H1 (cell line): ENCODE measurements at regions not wholly inside any gene's neighbourhood (a gene's known extent, or its start where the extent isn't known, plus 50 kb on each side); places are given as distances from the start of the nearest gene placed in this dataset.

ENCODE experiments used
- CTCF ChIA-PET: fragments of 300-600 bp; sonication (Branson Sonifier 250); formaldehyde crosslinking; loops from one replicate; lab custom pipeline; 2021; ENCODE audit not compliant: partially characterized antibody; lab: Charles Lee
- POLR2A ChIA-PET: fragments of 300-600 bp; sonication (Branson Sonifier 250); formaldehyde crosslinking; loops from one replicate; lab custom pipeline; 2021; ENCODE audit warnings: inconsistent platforms; ENCODE audit not compliant: partially characterized antibody; lab: Charles Lee
- DNase-seq, 2 experiments: peaks; one replicate each; pipeline versions ENCODE4 v3.0.0 to v3.0.0-alpha.2; 2010 to 2022; ENCODE audit warnings: low spot score in 2 of 2, low read depth in 1 of 2, mixed read lengths in 1 of 2
- FAIRE-seq: peaks from 2 replicates; lab custom pipeline; 2011; peaks lifted over from hg19 to GRCh38; lab: Jason Lieb, UNC
- H2AFZ ChIP-seq: 2 replicates; pipeline ENCODE4 v1.8.1; 2012; ENCODE audit warnings: low read length, inconsistent platforms
- H2AK5ac ChIP-seq: 2 replicates; pipeline ENCODE4 v1.6.1; 2013; ENCODE audit warnings: low read depth, low read length
- H2BK120ac ChIP-seq: replicated peaks from 2 replicates; pipeline ENCODE3; 2013; ENCODE audit warnings: low read depth, low read length, inconsistent platforms
- H2BK12ac ChIP-seq: 2 replicates; pipeline ENCODE4 v1.6.1; 2013; ENCODE audit warnings: low read depth, low read length
- H2BK15ac ChIP-seq: 2 replicates; pipeline ENCODE4 v1.6.1; 2013; ENCODE audit warnings: low read length
- H2BK20ac ChIP-seq: 2 replicates; pipeline ENCODE4 v1.6.1; 2013; ENCODE audit warnings: low read length
- H2BK5ac ChIP-seq: 2 replicates; pipeline ENCODE4 v1.6.1; 2013; ENCODE audit warnings: low read depth, low read length
- H3K14ac ChIP-seq: 2 replicates; pipeline ENCODE4 v1.6.1; 2013; ENCODE audit warnings: inconsistent platforms; ENCODE audit not compliant: insufficient read length
- H3K18ac ChIP-seq: 2 replicates; pipeline ENCODE4 v1.6.1; 2013; ENCODE audit warnings: low read length; ENCODE audit errors: extremely low read depth
- H3K23ac ChIP-seq: 2 replicates; pipeline ENCODE4 v1.6.1; 2013; ENCODE audit warnings: inconsistent platforms; ENCODE audit not compliant: insufficient read length
- H3K23me2 ChIP-seq: 2 replicates; pipeline ENCODE4 v1.6.1; 2013; ENCODE audit warnings: low read depth, low read length
- H3K27ac ChIP-seq: 2 replicates; pipeline ENCODE4 v1.6.1; 2011; ENCODE audit warnings: low read depth, low read length, inconsistent platforms
- H3K27me3 ChIP-seq, 4 experiments: replicated peaks in 1 of 4; 1 replicate in 1 of 4; 2 replicates in 3 of 4; pipeline versions ENCODE4 v1.6.1 to v1.8.1; 2011 to 2013; ENCODE audit warnings: low read length in 3 of 4, mild to moderate bottlenecking in 3 of 4, inconsistent platforms in 2 of 4, mixed read lengths in 2 of 4, moderate library complexity in 1 of 4; ENCODE audit not compliant: control insufficient read depth in 3 of 4, insufficient read depth in 3 of 4; ENCODE audit errors: extremely low read depth in 1 of 4
- H3K36me3 ChIP-seq, 4 experiments: 2 replicates each; pipeline versions ENCODE4 v1.6.1 to v1.8.1; 2011 to 2013; ENCODE audit warnings: mild to moderate bottlenecking in 4 of 4, low read length in 3 of 4, moderate library complexity in 2 of 4, control low read depth in 1 of 4, inconsistent platforms in 1 of 4; ENCODE audit not compliant: insufficient read depth in 4 of 4, control insufficient read depth in 2 of 4
- H3K4ac ChIP-seq: replicated peaks from 2 replicates; pipeline ENCODE3; 2013; ENCODE audit warnings: low read length, low read depth, mixed read lengths, inconsistent platforms; ENCODE audit not compliant: insufficient read length
- H3K4me1 ChIP-seq, 4 experiments: replicated peaks in 1 of 4; 1 replicate in 1 of 4; 2 replicates in 3 of 4; pipeline versions ENCODE4 v1.6.1 to v1.8.1; 2011 to 2013; ENCODE audit warnings: low read length in 3 of 4, inconsistent platforms in 2 of 4, mixed read lengths in 1 of 4; ENCODE audit not compliant: insufficient read depth in 4 of 4, control insufficient read depth in 3 of 4
- H3K4me2 ChIP-seq, 2 experiments: 2 replicates each; pipeline versions ENCODE4 v1.6.1 to v1.8.1; 2011 to 2013; ENCODE audit warnings: low read depth in 2 of 2, low read length in 2 of 2, control low read depth in 1 of 2, inconsistent platforms in 1 of 2, mild to moderate bottlenecking in 1 of 2; ENCODE audit not compliant: insufficient read depth in 1 of 2
- H3K4me3 ChIP-seq, 4 experiments: fragments of 200-600, 300-600 bp in 1 of 4; sonication (generic), shearing (Covaris generic), sonication (Bioruptor Twin) in 1 of 4; 2 replicates each; pipeline versions ENCODE4 v1.5.1 to v1.8.1; 2011 to 2016; ENCODE audit warnings: low read length in 4 of 4, low read depth in 3 of 4, control low read depth in 2 of 4, inconsistent platforms in 2 of 4, mild to moderate bottlenecking in 2 of 4, mixed read lengths in 1 of 4, moderate library complexity in 1 of 4; ENCODE audit not compliant: insufficient read depth in 2 of 4; ENCODE audit errors: extremely low read depth in 1 of 4
- H3K56ac ChIP-seq: replicated peaks from 2 replicates; pipeline ENCODE3; 2013; ENCODE audit warnings: low read depth, mild to moderate bottlenecking, mixed read lengths, low read length, inconsistent platforms; ENCODE audit not compliant: insufficient read length
- H3K79me1 ChIP-seq: 2 replicates; pipeline ENCODE4 v1.6.1; 2013; ENCODE audit warnings: low read depth, low read length, control low read depth
- H3K79me2 ChIP-seq, 2 experiments: 2 replicates each; pipeline versions ENCODE4 v1.6.1 to v1.8.1; 2012 to 2013; ENCODE audit warnings: low read length in 2 of 2, mild to moderate bottlenecking in 2 of 2, inconsistent platforms in 1 of 2; ENCODE audit not compliant: insufficient read depth in 2 of 2, control insufficient read depth in 1 of 2
- H3K9ac ChIP-seq, 4 experiments: replicated peaks in 1 of 4; 1 replicate in 1 of 4; 2 replicates in 3 of 4; pipeline versions ENCODE4 v1.6.1 to v1.8.1; 2011 to 2013; ENCODE audit warnings: low read depth in 3 of 4, low read length in 3 of 4, control low read depth in 2 of 4, mild to moderate bottlenecking in 2 of 4, moderate library complexity in 2 of 4, inconsistent platforms in 1 of 4; ENCODE audit errors: extremely low read depth in 1 of 4
- H3K9me3 ChIP-seq, 2 experiments: 2 replicates each; pipeline versions ENCODE4 v1.6.1 to v1.8.1; 2012 to 2013; ENCODE audit warnings: mild to moderate bottlenecking in 2 of 2, moderate library complexity in 2 of 2, control low read depth in 1 of 2, inconsistent platforms in 1 of 2, low read depth in 1 of 2, low read length in 1 of 2, mixed read lengths in 1 of 2; ENCODE audit not compliant: insufficient read depth in 2 of 2
- H4K20me1 ChIP-seq, 2 experiments: replicated peaks in 1 of 2; 2 replicates each; pipeline versions ENCODE3 to v1.8.1; 2011 to 2013; ENCODE audit warnings: inconsistent platforms in 2 of 2, low read length in 2 of 2, mild to moderate bottlenecking in 1 of 2; ENCODE audit not compliant: insufficient read depth in 2 of 2, control insufficient read depth in 1 of 2
- H4K5ac ChIP-seq: 2 replicates; pipeline ENCODE4 v1.6.1; 2013; ENCODE audit warnings: low read length, low read depth, mixed read lengths, inconsistent platforms; ENCODE audit not compliant: insufficient read length
- H4K8ac ChIP-seq: 2 replicates; pipeline ENCODE4 v1.8.0; 2013; ENCODE audit warnings: mild to moderate bottlenecking, moderate library complexity, low read length, inconsistent platforms; ENCODE audit not compliant: insufficient read depth; ENCODE audit errors: extremely low read depth
- H4K91ac ChIP-seq: replicated peaks from 2 replicates; pipeline ENCODE3; 2013; ENCODE audit warnings: low read length, mixed read lengths, inconsistent platforms; ENCODE audit not compliant: insufficient read length
- BCL11A ChIP-seq, 2 experiments: IDR thresholded peaks; one replicate each; pipeline ENCODE4 v1.6.1; 2011; ENCODE audit warnings: low read depth in 2 of 2, low read length in 2 of 2, mild to moderate bottlenecking in 2 of 2
- CEBPB ChIP-seq: IDR thresholded peaks from 2 replicates; pipeline ENCODE4 v1.6.1; 2012; ENCODE audit warnings: low read depth, low read length
- CHD2 ChIP-seq: IDR thresholded peaks from 2 replicates; pipeline ENCODE4 v1.6.1; 2012; ENCODE audit warnings: low read length, improper control_type of control experiment
- JUN ChIP-seq: IDR thresholded peaks from 2 replicates; pipeline ENCODE4 v1.6.1; 2011; ENCODE audit warnings: low read depth, mild to moderate bottlenecking, improper control_type of control experiment, low read length
- JUND ChIP-seq: IDR thresholded peaks from 2 replicates; pipeline ENCODE4 v1.6.1; 2011; ENCODE audit warnings: mild to moderate bottlenecking, improper control_type of control experiment, low read length
- POLR2A ChIP-seq, 2 experiments: IDR thresholded peaks; 1 replicate in 1 of 2; 2 replicates in 1 of 2; pipeline ENCODE4 v1.6.1; 2011; ENCODE audit warnings: low read depth in 2 of 2, low read length in 2 of 2, mild to moderate bottlenecking in 2 of 2; ENCODE audit errors: control extremely low read depth in 1 of 2
- RAD21 ChIP-seq, 2 experiments: IDR thresholded peaks in 1 of 2; conservative IDR thresholded peaks in 1 of 2; 2 replicates each; pipeline ENCODE4 v1.6.1; 2011; ENCODE audit warnings: low read depth in 2 of 2, low read length in 2 of 2, improper control_type of control experiment in 1 of 2, inconsistent platforms in 1 of 2, mild to moderate bottlenecking in 1 of 2, moderate library complexity in 1 of 2
- RBBP5 ChIP-seq: IDR thresholded peaks from 2 replicates; pipeline ENCODE4 v1.7.1; 2012; ENCODE audit warnings: low read depth, mild to moderate bottlenecking, inconsistent platforms, low read length, moderate library complexity, borderline replicate concordance
- RNF2 ChIP-seq: fragments of 200-900, 300-1000 bp; sonication (generic); IDR thresholded peaks from 2 replicates; pipeline ENCODE4 v1.7.1; 2016; ENCODE audit warnings: borderline replicate concordance, low read depth, mild to moderate bottlenecking, antibody characterized with exemption, low read length; ENCODE audit not compliant: poor library complexity, severe bottlenecking; ENCODE audit errors: missing control alignments
- SIRT6 ChIP-seq: IDR thresholded peaks from one replicate; pipeline ENCODE4 v1.7.1; 2012; ENCODE audit warnings: low read length, inconsistent platforms
- SIX5 ChIP-seq: IDR thresholded peaks from 2 replicates; pipeline ENCODE4 v1.6.1; 2011; ENCODE audit warnings: mild to moderate bottlenecking, low read depth, low read length
- TBP ChIP-seq: IDR thresholded peaks from 2 replicates; pipeline ENCODE4 v1.6.1; 2011; ENCODE audit warnings: low read depth, low read length, improper control_type of control experiment
- WGBS, 2 experiments: shearing (Covaris generic) in 1 of 2; methylation state at CpG; one replicate each; pipeline versions ENCODE4 v1.1.6 to v1.1.7; 2013 to 2015; ENCODE audit warnings: low lambda C conversion rate in 2 of 2, mixed read lengths in 2 of 2, inconsistent platforms in 1 of 2, low coverage in 1 of 2, missing lambda C conversion rate in 1 of 2; ENCODE audit not compliant: insufficient replicate concordance in 2 of 2, insufficient coverage in 1 of 2, insufficient read length in 1 of 2; ENCODE audit errors: extremely low coverage in 1 of 2, missing lambda C conversion rate in 1 of 2; 5-methylcytosine and 5-hydroxymethylcytosine counted together

DNA sequence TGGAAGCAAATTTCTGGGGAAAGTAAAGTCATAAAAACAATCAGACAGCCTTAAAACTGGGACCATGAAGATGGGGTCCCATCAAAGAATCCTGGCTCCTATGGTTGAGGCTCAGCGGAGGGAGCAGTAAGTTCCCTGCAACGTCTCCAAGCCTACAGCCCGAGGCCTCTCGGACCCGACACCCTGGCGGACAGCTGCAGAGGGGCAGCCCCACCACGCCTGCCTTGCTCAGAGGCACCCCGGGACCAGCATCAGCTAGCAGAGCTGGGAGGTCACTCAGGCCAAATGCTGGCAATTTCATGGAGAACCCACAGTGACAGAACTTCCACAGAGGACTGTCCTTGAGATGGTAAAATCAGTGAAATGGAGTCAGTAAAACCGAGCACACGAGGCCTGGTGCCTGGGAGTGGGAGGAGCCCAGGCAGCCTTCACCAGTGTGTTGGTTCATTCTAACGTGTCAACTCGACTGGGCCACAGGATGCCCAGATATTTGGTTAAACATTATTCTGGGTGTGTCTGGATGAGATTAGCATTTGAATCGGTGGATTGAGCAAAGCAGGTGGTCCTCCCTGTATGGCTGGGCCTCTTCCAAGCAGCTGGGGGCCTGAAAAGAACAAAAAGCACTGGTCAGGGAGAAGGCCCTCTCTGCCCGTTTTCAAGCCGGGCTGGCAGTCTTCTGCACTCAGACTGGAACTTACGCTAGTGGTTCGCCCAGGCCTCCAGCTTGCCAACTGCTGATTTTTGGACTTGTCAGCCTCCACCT, 96.2 kb upstream of the INSIG1 start:
- no peak for DNase-seq
- Histone ChIP-seq H4K20me1 (peaks cover 0 to 4% of the 10 kb centered on the region in 2 experiments), H3K56ac (no peak overlapping the region), H3K4me1 (peaks cover 0 to 9% (median 4%) of the 10 kb centered on the region in 4 experiments; a peak in 2 of 7 replicates), H3K27ac (no peak overlapping the region), H3K18ac (no peak overlapping the region; the same call in 1 of the 2 replicates), H4K91ac (no peak overlapping the region), H2BK20ac (no peak overlapping the region), H2BK12ac (no peak overlapping the region), H3K23ac (no peak overlapping the region), H3K4me2 (no peak overlapping the region), H4K8ac (no peak overlapping the region), H3K14ac (no peak overlapping the region), H3K4me3 (no peak overlapping the region), H3K23me2 (peaks cover 3% of the 10 kb centered on the region; the same call in 1 of the 2 replicates), H4K5ac (no peak overlapping the region), H2BK15ac (no peak overlapping the region), H2BK120ac (no peak overlapping the region), H3K4ac (no peak overlapping the region), H2AFZ (no peak overlapping the region), H2AK5ac (no peak overlapping the region), H3K9me3 (peaks cover 2 to 4% of the 10 kb centered on the region in 2 experiments; a peak in 1 of 4 replicates), H3K9ac (no peak overlapping the region), H3K79me2 (no peaks in the 10 kb centered on the region), H2BK5ac (no peak overlapping the region), H3K79me1 (no peaks in the 10 kb centered on the region), H3K36me3 (no peaks in the 10 kb centered on the region), H3K27me3 (no peaks in the 10 kb centered on the region)
- CTCF ChIA-PET = interaction anchor here (0.8 to 3.1 kb wide), 5 partner anchors 8 to 61 kb away, joined by 3 to 21 read pairs (median 4); no protein-coding TSS in a partner anchor
- POLR2A ChIA-PET = no interaction called here
- 93% methylated on average over 17 of the region's 17 CpGs; no CpG with 5 or more reads in 1 of the 2 experiments for WGBS, 2 experiments
- no peak for FAIRE-seq
- TF ChIP-seq JUND (no peak), RNF2 (no peak), SIX5 (no peak), POLR2A (IDR thresholded peaks at IDR 0.05; ENCODE audit: control extremely low read depth in 1 of 2, low read depth in 2 of 2, low read length in 2 of 2) (no peak), RBBP5 (no peak), JUN (no peak), RAD21 (IDR thresholded peaks at IDR 0.05 in 1 of 2, conservative IDR thresholded peaks at IDR 0.05 in 1 of 2; ENCODE audit: low read depth in 2 of 2, low read length in 2 of 2) (no peak), SIRT6 (no peak), BCL11A (IDR thresholded peaks at IDR 0.05; ENCODE audit: low read depth in 2 of 2, low read length in 2 of 2) (no peak), CEBPB (no peak), CHD2 (no peak), TBP (no peak)
